B cell (primary cell): ENCODE measurements at regions not wholly inside any gene's neighbourhood (a gene's known extent, or its start where the extent isn't known, plus 50 kb on each side); places are given as distances from the start of the nearest gene placed in this dataset.

Experiments used
- EZH2 ChIP-seq: IDR thresholded peaks from 2 replicates; pipeline ENCODE4 v1.6.1; 2012; ENCODE audit warnings: borderline replicate concordance, low read depth, mild to moderate bottlenecking, moderate library complexity, low read length; ENCODE audit not compliant: insufficient read depth, poor library complexity, severe bottlenecking
- TF ChIP-seq, protein P1 (sequence below): fragments of 200-600 bp; IDR thresholded peaks from one replicate; pipeline ENCODE4 v1.8.0; 2022; ENCODE audit warnings: antibody characterized with exemption, mild to moderate bottlenecking

DNA sequence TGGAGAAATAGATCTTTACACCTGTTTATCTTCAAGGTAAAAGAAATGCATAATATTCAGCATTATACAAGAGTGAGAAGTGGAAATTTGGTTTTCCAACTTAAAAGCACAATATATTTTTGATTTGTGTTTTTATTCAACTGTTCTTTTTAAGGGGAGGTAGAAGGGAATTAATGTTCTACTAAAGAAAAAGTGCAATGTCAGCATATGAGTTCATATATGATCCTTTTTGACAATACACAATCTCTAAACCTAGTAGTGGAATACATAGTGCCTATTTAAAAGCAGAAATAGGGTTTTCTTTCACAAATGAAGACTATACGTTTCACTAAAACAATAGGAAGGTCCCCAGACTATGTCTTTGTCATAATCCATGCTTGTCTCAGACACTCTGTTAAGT, 63.2 kb upstream of the ATP5MC3 start:
- TF ChIP-seq, protein P1, sequence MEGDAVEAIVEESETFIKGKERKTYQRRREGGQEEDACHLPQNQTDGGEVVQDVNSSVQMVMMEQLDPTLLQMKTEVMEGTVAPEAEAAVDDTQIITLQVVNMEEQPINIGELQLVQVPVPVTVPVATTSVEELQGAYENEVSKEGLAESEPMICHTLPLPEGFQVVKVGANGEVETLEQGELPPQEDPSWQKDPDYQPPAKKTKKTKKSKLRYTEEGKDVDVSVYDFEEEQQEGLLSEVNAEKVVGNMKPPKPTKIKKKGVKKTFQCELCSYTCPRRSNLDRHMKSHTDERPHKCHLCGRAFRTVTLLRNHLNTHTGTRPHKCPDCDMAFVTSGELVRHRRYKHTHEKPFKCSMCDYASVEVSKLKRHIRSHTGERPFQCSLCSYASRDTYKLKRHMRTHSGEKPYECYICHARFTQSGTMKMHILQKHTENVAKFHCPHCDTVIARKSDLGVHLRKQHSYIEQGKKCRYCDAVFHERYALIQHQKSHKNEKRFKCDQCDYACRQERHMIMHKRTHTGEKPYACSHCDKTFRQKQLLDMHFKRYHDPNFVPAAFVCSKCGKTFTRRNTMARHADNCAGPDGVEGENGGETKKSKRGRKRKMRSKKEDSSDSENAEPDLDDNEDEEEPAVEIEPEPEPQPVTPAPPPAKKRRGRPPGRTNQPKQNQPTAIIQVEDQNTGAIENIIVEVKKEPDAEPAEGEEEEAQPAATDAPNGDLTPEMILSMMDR, result no peak
- TF ChIP-seq EZH2, result no peak
